SU-DHL-6 (cell line): ENCODE measurements at regions not wholly inside any gene's neighbourhood (a gene's known extent, or its start where the extent isn't known, plus 50 kb on each side); places are given as distances from the start of the nearest gene placed in this dataset.
"Not testable (repeated sequence)": the region's sequence is repeated elsewhere in the genome, so short reads cannot be mapped to it uniquely, and the experiment has no call there.

Experiments used
- H2AFZ ChIP-seq: fragments of 200-600 bp; sonication (generic); 2 replicates; pipeline ENCODE4 v1.6.1; 2014; ENCODE audit warnings: low read depth, mild to moderate bottlenecking, moderate library complexity, mixed read lengths, antibody characterized with exemption, low read length; ENCODE audit not compliant: severe bottlenecking
- H3F3A ChIP-seq: fragments of 200-600 bp; shearing (Covaris generic); 2 replicates; pipeline ENCODE4 v1.6.0; 2016; ENCODE audit warnings: antibody characterized with exemption, mild to moderate bottlenecking; ENCODE audit not compliant: insufficient read depth
- H3K27ac ChIP-seq: fragments of 200-600 bp; sonication (generic); 2 replicates; pipeline ENCODE4 v1.5.1; 2016; ENCODE audit warnings: low read depth, mild to moderate bottlenecking, low read length, moderate library complexity, mixed read lengths
- H3K27me3 ChIP-seq: fragments of 200-600 bp; sonication (generic), shearing (Covaris generic); 2 replicates; pipeline ENCODE4 v1.6.0; 2014; ENCODE audit warnings: mild to moderate bottlenecking, low read length
- H3K36me3 ChIP-seq: fragments of 200-600 bp; sonication (generic); 2 replicates; pipeline ENCODE4 v1.6.1; 2014; ENCODE audit warnings: mild to moderate bottlenecking, low read length, mixed read lengths
- H3K4me2 ChIP-seq: fragments of 300-600, 200-600 bp; shearing (Covaris generic), sonication (generic); 2 replicates; pipeline ENCODE4 v1.6.0; 2014; ENCODE audit warnings: low read length, low read depth, mild to moderate bottlenecking; ENCODE audit not compliant: poor library complexity, severe bottlenecking
- H3K4me3 ChIP-seq: fragments of 200-600 bp; sonication (generic); 2 replicates; pipeline ENCODE4 v1.5.1; 2014; ENCODE audit warnings: antibody characterized with exemption, low read length, mild to moderate bottlenecking, mixed read lengths; ENCODE audit not compliant: insufficient read depth, poor library complexity, severe bottlenecking
- H3K79me2 ChIP-seq: fragments of 200-600 bp; sonication (generic); 2 replicates; pipeline ENCODE4 v1.6.1; 2014; ENCODE audit warnings: mild to moderate bottlenecking, low read length, moderate library complexity; ENCODE audit not compliant: insufficient read depth
- H3K9ac ChIP-seq: fragments of 200-600 bp; sonication (generic); 2 replicates; pipeline ENCODE4 v1.7.0; 2014; ENCODE audit warnings: mild to moderate bottlenecking, low read length
- H3K9me2 ChIP-seq: fragments of 200-600 bp; sonication (generic); replicated peaks from 2 replicates; pipeline ENCODE4 v1.6.1; 2014; ENCODE audit warnings: low read length; ENCODE audit not compliant: insufficient read depth
- H3K9me3 ChIP-seq: fragments of 200-600 bp; sonication (generic); 2 replicates; pipeline ENCODE4 v1.6.1; 2014; ENCODE audit warnings: low read length, mixed read lengths; ENCODE audit not compliant: insufficient read depth
- H4K20me1 ChIP-seq: fragments of 200-600 bp; sonication (generic); 2 replicates; pipeline ENCODE4 v1.6.1; 2014; ENCODE audit warnings: low read depth, mild to moderate bottlenecking, antibody characterized with exemption, low read length, moderate library complexity, mixed read lengths
- EZH2phosphoT487 ChIP-seq: fragments of 200-600 bp; sonication (generic), shearing (Covaris generic); conservative IDR thresholded peaks from 2 replicates; pipeline ENCODE4 v1.6.1; 2018; ENCODE audit warnings: mild to moderate bottlenecking, antibody characterized with exemption, low read length, moderate library complexity, mixed read lengths
- TF ChIP-seq, protein P1 (sequence below): fragments of 200-600 bp; sonication (generic); IDR thresholded peaks from one replicate; pipeline ENCODE4 v1.5.1; 2017; ENCODE audit warnings: antibody characterized with exemption, mild to moderate bottlenecking, low read length, moderate library complexity; ENCODE audit not compliant: insufficient read depth, poor library complexity, severe bottlenecking

DNA sequence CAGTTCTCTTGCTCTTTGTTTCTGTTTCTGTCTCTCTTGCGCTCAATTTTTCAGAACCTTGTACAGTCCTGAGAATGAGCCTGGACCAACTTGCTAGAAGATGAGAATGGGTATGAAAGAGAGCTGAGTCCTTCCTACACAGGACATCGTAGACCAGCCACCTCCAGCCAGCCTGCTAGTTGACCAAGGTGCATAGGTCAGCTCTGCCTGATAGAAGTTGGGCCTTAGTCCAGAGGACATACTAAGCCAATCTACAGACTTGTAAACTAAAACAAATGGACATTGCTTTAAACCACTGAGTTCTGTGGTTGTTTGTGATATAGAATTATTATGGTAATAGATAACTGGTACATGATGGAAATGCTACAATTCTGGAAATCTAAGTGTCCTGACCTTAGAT, 236.4 kb upstream of the ZFP64 start:
- no peaks in the 10 kb centered on the region for H3K79me2 ChIP-seq
- no peaks in the 10 kb centered on the region for H3K27me3 ChIP-seq

DNA sequence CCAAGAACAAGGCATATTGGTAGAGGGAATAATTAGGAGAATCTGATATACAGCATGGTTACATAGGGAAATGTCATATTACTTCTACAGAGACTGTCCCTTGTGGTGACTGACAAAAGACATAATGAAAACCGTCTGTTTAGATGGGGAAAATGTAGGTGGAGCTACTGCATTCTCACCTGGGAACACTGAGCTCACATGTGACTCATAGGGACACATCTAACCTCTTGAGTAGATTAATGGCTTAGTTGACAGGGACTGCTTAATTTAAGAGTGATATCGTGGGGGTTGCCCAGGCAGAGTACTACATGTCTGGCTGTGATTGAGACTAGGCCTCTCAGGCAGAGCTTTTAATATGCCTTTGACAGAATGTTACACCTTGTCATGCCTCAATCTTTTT, 235.3 kb upstream of the ZFP64 start:
- no peak overlapping the region for H2AFZ ChIP-seq
- H3K36me3 ChIP-seq, result no peaks in the 10 kb centered on the region
- no peaks in the 10 kb centered on the region for H4K20me1 ChIP-seq
- H3K9ac ChIP-seq, result no peak overlapping the region
- no peak overlapping the region for H3K4me2 ChIP-seq
- no peaks in the 10 kb centered on the region for H3K9me3 ChIP-seq
- no peaks in the 10 kb centered on the region for H3K27me3 ChIP-seq
- H3K79me2 ChIP-seq, result no peaks in the 10 kb centered on the region
- no peaks in the 10 kb centered on the region for H3K9me2 ChIP-seq
- TF ChIP-seq, protein P1, sequence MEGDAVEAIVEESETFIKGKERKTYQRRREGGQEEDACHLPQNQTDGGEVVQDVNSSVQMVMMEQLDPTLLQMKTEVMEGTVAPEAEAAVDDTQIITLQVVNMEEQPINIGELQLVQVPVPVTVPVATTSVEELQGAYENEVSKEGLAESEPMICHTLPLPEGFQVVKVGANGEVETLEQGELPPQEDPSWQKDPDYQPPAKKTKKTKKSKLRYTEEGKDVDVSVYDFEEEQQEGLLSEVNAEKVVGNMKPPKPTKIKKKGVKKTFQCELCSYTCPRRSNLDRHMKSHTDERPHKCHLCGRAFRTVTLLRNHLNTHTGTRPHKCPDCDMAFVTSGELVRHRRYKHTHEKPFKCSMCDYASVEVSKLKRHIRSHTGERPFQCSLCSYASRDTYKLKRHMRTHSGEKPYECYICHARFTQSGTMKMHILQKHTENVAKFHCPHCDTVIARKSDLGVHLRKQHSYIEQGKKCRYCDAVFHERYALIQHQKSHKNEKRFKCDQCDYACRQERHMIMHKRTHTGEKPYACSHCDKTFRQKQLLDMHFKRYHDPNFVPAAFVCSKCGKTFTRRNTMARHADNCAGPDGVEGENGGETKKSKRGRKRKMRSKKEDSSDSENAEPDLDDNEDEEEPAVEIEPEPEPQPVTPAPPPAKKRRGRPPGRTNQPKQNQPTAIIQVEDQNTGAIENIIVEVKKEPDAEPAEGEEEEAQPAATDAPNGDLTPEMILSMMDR, result no peak
- no peak for TF ChIP-seq EZH2phosphoT487
- no peaks in the 10 kb centered on the region for H3F3A ChIP-seq
- no peak overlapping the region for H3K27ac ChIP-seq
- H3K4me3 ChIP-seq, result no peak overlapping the region

More for the DNA sequence above, 236.4 kb upstream of the ZFP64 start:
- no peak overlapping the region for H3K9ac ChIP-seq
- no peak overlapping the region for H2AFZ ChIP-seq
- no peak overlapping the region for H3K4me3 ChIP-seq
- H4K20me1 ChIP-seq, result no peaks in the 10 kb centered on the region
- H3K4me2 ChIP-seq, result no peak overlapping the region
- no peaks in the 10 kb centered on the region for H3K36me3 ChIP-seq
- H3F3A ChIP-seq, result no peaks in the 10 kb centered on the region
- no peak for TF ChIP-seq EZH2phosphoT487
- TF ChIP-seq, protein P1, result no peak
- no peaks in the 10 kb centered on the region for H3K9me3 ChIP-seq
- H3K9me2 ChIP-seq, result no peaks in the 10 kb centered on the region
- no peak overlapping the region for H3K27ac ChIP-seq

DNA sequence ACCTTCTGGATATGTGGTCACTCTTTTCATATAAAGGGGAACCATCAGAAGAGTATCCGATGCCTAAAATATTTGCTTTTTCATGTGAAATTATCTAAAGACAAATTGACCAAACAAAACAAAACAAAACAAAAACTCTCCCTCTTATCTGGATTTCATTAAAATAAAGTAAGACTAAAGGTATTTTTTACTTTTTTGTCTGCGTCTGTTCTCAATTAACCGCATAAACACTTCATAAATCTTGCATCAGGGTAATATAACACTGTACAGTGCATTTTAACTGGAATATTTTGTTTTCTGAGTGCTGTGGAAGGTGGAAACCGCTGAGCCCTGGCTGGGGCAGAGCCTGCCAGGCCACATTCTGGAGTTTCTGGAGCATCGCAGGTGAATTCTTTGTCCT, 234.1 kb upstream of the ZFP64 start:
- Histone ChIP-seq H4K20me1 (no peaks in the 10 kb centered on the region), H2AFZ (no peak overlapping the region), H3K4me2 (no peak overlapping the region), H3K79me2 (no peaks in the 10 kb centered on the region), H3F3A (no peaks in the 10 kb centered on the region), H3K27me3 (no peaks in the 10 kb centered on the region), H3K27ac (no peak overlapping the region), H3K9me3 (no peaks in the 10 kb centered on the region), H3K36me3 (no peaks in the 10 kb centered on the region), H3K9me2 (no peaks in the 10 kb centered on the region), H3K9ac (no peak overlapping the region), H3K4me3 (no peak overlapping the region)
- TF ChIP-seq EZH2phosphoT487, result no peak

DNA sequence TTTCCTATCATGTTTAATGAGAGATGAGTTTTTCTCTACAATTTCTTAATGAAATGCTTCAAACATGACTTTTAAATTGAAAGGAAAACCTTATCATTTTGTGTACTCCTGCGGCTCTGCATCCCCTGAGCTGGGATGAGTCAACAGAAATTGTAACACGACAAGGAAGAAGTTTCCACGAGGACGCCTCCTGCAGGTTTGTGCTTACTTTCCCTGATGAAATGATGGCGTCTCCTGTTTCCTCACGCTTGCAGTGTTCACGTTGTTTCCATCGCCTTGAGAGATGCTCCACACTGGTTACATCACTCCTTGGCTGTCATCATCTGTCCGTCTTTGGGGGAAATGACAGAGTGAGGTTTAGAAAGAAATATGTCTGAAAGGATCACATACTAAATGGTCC, 233.7 kb upstream of the ZFP64 start:
- no peak overlapping the region for H3K4me2 ChIP-seq
- H4K20me1 ChIP-seq, result no peaks in the 10 kb centered on the region
- H2AFZ ChIP-seq, result no peak overlapping the region
- H3K27ac ChIP-seq, result no peak overlapping the region
- H3K9me3 ChIP-seq, result no peaks in the 10 kb centered on the region
- H3K9ac ChIP-seq, result no peak overlapping the region
- TF ChIP-seq, protein P1, result no peak
- TF ChIP-seq EZH2phosphoT487, result no peak
- no peaks in the 10 kb centered on the region for H3K27me3 ChIP-seq
- H3F3A ChIP-seq, result no peaks in the 10 kb centered on the region
- no peaks in the 10 kb centered on the region for H3K79me2 ChIP-seq
- H3K36me3 ChIP-seq, result no peaks in the 10 kb centered on the region
- no peak overlapping the region for H3K4me3 ChIP-seq
- H3K9me2 ChIP-seq, result no peaks in the 10 kb centered on the region

DNA sequence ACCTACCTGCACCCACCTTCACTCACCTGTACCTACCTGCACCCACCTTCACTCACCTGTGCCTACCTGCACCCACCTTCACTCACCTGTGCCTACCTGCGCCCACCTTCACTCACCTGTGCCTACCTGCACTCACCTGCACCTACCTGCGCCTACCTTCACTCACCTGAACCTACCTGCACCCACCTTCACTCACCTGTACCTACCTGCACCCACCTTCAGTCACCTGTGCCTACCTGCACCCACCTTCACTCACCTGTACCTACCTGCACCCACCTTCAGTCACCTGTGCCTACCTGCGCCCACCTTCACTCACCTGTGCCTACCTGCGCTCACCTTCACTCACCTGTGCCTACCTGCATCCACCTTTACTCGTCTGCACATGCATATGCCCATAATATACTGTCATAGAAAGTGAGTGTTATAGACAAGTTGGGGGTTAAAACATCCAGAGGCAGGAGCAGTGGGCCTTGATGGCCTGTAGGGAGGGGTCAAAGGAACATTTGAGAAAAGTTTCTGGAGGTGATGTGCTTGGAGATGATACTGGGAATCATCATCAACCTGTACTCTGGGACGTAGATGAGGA, 232.9 kb upstream of the ZFP64 start:
- H3K9me3 ChIP-seq, H3K4me3 ChIP-seq, H3K27me3 ChIP-seq, H3F3A ChIP-seq, H3K79me2 ChIP-seq, H3K27ac ChIP-seq, H3K9ac ChIP-seq, H3K9me2 ChIP-seq, H2AFZ ChIP-seq, H3K36me3 ChIP-seq, H3K4me2 ChIP-seq, H4K20me1 ChIP-seq: not testable (repeated sequence)
